H1 (cell line): ENCODE measurements at regions not wholly inside any gene's neighbourhood (a gene's known extent, or its start where the extent isn't known, plus 50 kb on each side); places are given as distances from the start of the nearest gene placed in this dataset.

ENCODE experiments used
- ATF2 ChIP-seq: IDR thresholded peaks from 2 replicates; pipeline ENCODE4 v1.6.1; 2012; ENCODE audit warnings: low read length, inconsistent platforms
- CTCF ChIP-seq, 3 experiments: IDR thresholded peaks; 1 replicate in 2 of 3; 2 replicates in 1 of 3; pipeline versions ENCODE4 v1.5.1 to v1.6.1; 2011; ENCODE audit warnings: low read length in 3 of 3, mild to moderate bottlenecking in 3 of 3, inconsistent platforms in 2 of 3, low read depth in 1 of 3, moderate library complexity in 1 of 3; ENCODE audit not compliant: insufficient read depth in 1 of 3; ENCODE audit errors: control extremely low read depth in 1 of 3
- EZH2 ChIP-seq: fragments of 200-600 bp; sonication (generic); IDR thresholded peaks from 2 replicates; pipeline ENCODE4 v1.7.1; 2012; ENCODE audit warnings: low read depth, mild to moderate bottlenecking, moderate library complexity, low read length, inconsistent platforms; ENCODE audit not compliant: severe bottlenecking
- POLR2AphosphoS5 ChIP-seq: IDR thresholded peaks from 2 replicates; pipeline ENCODE4 v1.6.1; 2011; ENCODE audit warnings: low read depth, low read length

GRCh38 chr6:141501616-141502015 is 631.1 kb upstream of the GJE1 start:
- no peak for TF ChIP-seq ATF2
- no peak for TF ChIP-seq EZH2
- TF ChIP-seq POLR2AphosphoS5, result no peak
- no peak for TF ChIP-seq CTCF (IDR thresholded peaks at IDR 0.05; ENCODE audit: control extremely low read depth in 1 of 3, insufficient read depth in 1 of 3, low read depth in 1 of 3, low read length in 3 of 3)
